ENCODE measurements at regions not wholly inside any gene's neighbourhood (a gene's known extent, or its start where the extent isn't known, plus 50 kb on each side); places are given as distances from the start of the nearest gene placed in this dataset.

GRCh38 chr1:193472838-193473398 is 286.5 kb upstream of the B3GALT2 start:
- Mint-ChIP-seq H3K27me3 (ENCODE audit: unreplicated experiment) (no peaks in the 10 kb centered on the region), H3K36me3 (ENCODE audit: unreplicated experiment) (no peaks in the 10 kb centered on the region), H3K4me1 (ENCODE audit: low read depth, unreplicated experiment) (no peaks in the 10 kb centered on the region), H3K9me3 (ENCODE audit: unreplicated experiment) (no peaks in the 10 kb centered on the region), H3K27ac (ENCODE audit: unreplicated experiment) (no peak overlapping the region), H3K4me3 (ENCODE audit: unreplicated experiment) (no peak overlapping the region)
- TF ChIP-seq CTCF (IDR thresholded peaks at IDR 0.05; ENCODE audit: partially characterized antibody, unreplicated experiment), result no peak
- no peak for DNase-seq

GRCh38 chr1:193472430-193472829 is 286.0 kb upstream of the B3GALT2 start:
- H3K36me3 Mint-ChIP-seq (ENCODE audit: unreplicated experiment), result no peaks in the 10 kb centered on the region
- H3K27me3 Mint-ChIP-seq (ENCODE audit: unreplicated experiment), result no peaks in the 10 kb centered on the region
- H3K4me3 Mint-ChIP-seq (ENCODE audit: unreplicated experiment), result no peak overlapping the region
- no peaks in the 10 kb centered on the region for H3K9me3 Mint-ChIP-seq (ENCODE audit: unreplicated experiment)
- H3K4me1 Mint-ChIP-seq (ENCODE audit: low read depth, unreplicated experiment), result no peaks in the 10 kb centered on the region
- DNase-seq, result no peak
- TF ChIP-seq CTCF (IDR thresholded peaks at IDR 0.05; ENCODE audit: partially characterized antibody, unreplicated experiment), result no peak
- H3K27ac Mint-ChIP-seq (ENCODE audit: unreplicated experiment), result no peak overlapping the region

- TF ChIP-seq CTCF (IDR thresholded peaks at IDR 0.05; ENCODE audit: partially characterized antibody, unreplicated experiment), result no peak
- Mint-ChIP-seq H3K36me3 (ENCODE audit: unreplicated experiment) (no peaks in the 10 kb centered on the region), H3K9me3 (ENCODE audit: unreplicated experiment) (no peaks in the 10 kb centered on the region), H3K4me1 (ENCODE audit: low read depth, unreplicated experiment) (no peaks in the 10 kb centered on the region), H3K4me3 (ENCODE audit: unreplicated experiment) (no peak overlapping the region), H3K27me3 (ENCODE audit: unreplicated experiment) (no peaks in the 10 kb centered on the region), H3K27ac (ENCODE audit: unreplicated experiment) (no peak overlapping the region)
- no peak for DNase-seq
These were observed 285.6 kb upstream of the B3GALT2 start for GRCh38 chr1:193471981-193472380.

- TF ChIP-seq CTCF (IDR thresholded peaks at IDR 0.05; ENCODE audit: partially characterized antibody, unreplicated experiment), result no peak
- H3K4me1 Mint-ChIP-seq (ENCODE audit: low read depth, unreplicated experiment), result no peaks in the 10 kb centered on the region
- DNase-seq, result no peak
- H3K9me3 Mint-ChIP-seq (ENCODE audit: unreplicated experiment), result no peaks in the 10 kb centered on the region
- no peak overlapping the region for H3K4me3 Mint-ChIP-seq (ENCODE audit: unreplicated experiment)
- no peaks in the 10 kb centered on the region for H3K36me3 Mint-ChIP-seq (ENCODE audit: unreplicated experiment)
- H3K27ac Mint-ChIP-seq (ENCODE audit: unreplicated experiment), result no peak overlapping the region
- H3K27me3 Mint-ChIP-seq (ENCODE audit: unreplicated experiment), result no peaks in the 10 kb centered on the region
These were observed 277.0 kb upstream of the B3GALT2 start for GRCh38 chr1:193463326-193463932.

GRCh38 chr1:193462629-193463320 is 276.4 kb upstream of the B3GALT2 start:
- Mint-ChIP-seq H3K4me1 (ENCODE audit: low read depth, unreplicated experiment) (no peaks in the 10 kb centered on the region), H3K27me3 (ENCODE audit: unreplicated experiment) (no peaks in the 10 kb centered on the region), H3K36me3 (ENCODE audit: unreplicated experiment) (no peaks in the 10 kb centered on the region), H3K4me3 (ENCODE audit: unreplicated experiment) (no peak overlapping the region), H3K9me3 (ENCODE audit: unreplicated experiment) (no peaks in the 10 kb centered on the region), H3K27ac (ENCODE audit: unreplicated experiment) (no peak overlapping the region)
- no peak for DNase-seq
- no peak for TF ChIP-seq CTCF (IDR thresholded peaks at IDR 0.05; ENCODE audit: partially characterized antibody, unreplicated experiment)
